NT2/D1 (cell line): ENCODE measurements at regions not wholly inside any gene's neighbourhood (a gene's known extent, or its start where the extent isn't known, plus 50 kb on each side); places are given as distances from the start of the nearest gene placed in this dataset.

ENCODE experiments used
- SUZ12 ChIP-seq: IDR thresholded peaks from 2 replicates; pipeline ENCODE4 v1.6.1; 2011; ENCODE audit not compliant: insufficient read length, insufficient read depth; ENCODE audit errors: extremely low read depth
- YY1 ChIP-seq: IDR thresholded peaks from 2 replicates; pipeline ENCODE4 v1.6.1; 2011; ENCODE audit not compliant: insufficient read length, insufficient read depth
- ZNF274 ChIP-seq: IDR thresholded peaks from 2 replicates; pipeline ENCODE4 v1.6.1; 2011; ENCODE audit warnings: mild to moderate bottlenecking, low read depth, low read length

- TF ChIP-seq ZNF274 (no peak), SUZ12 (no peak), YY1 (no peak)
Measured at GRCh38 chr4:136590440-136590839, 941.9 kb downstream of the PCDH18 start.
